ENCODE measurements at regions not wholly inside any gene's neighbourhood (a gene's known extent, or its start where the extent isn't known, plus 50 kb on each side); places are given as distances from the start of the nearest gene placed in this dataset.
A peak's percentile ranks its signal among the peaks of the same experiment; 100 is the strongest.
"Not testable (repeated sequence)": the region's sequence is repeated elsewhere in the genome, so short reads cannot be mapped to it uniquely, and the experiment has no call there.

- POLR2A ChIA-PET: no interaction called here
- no peak for DNase-seq
- no peak overlapping the region for H3K27ac Mint-ChIP-seq
- CTCF ChIA-PET: no interaction called here
- no peaks in the 10 kb centered on the region for H3K4me1 Mint-ChIP-seq
- H3K9me3 Mint-ChIP-seq: peaks cover 4% of the 10 kb centered on the region
- H3K4me3 Mint-ChIP-seq: no peak overlapping the region
- H3K27me3 Mint-ChIP-seq: peaks cover 9% of the 10 kb centered on the region
- H3K36me3 Mint-ChIP-seq (ENCODE audit: low read depth): no peaks in the 10 kb centered on the region
Observed at GRCh38 chr11:13150487-13150886, 127.1 kb upstream of the BMAL1 start.

GRCh38 chr11:13152264-13152663 lies 125.3 kb upstream of the BMAL1 start:
- Mint-ChIP-seq H3K27me3 (peaks cover 9% of the 10 kb centered on the region), H3K4me3 (no peak overlapping the region), H3K36me3 (ENCODE audit: low read depth) (no peaks in the 10 kb centered on the region), H3K9me3 (peaks cover 6% of the 10 kb centered on the region), H3K4me1 (peaks cover 8% of the 10 kb centered on the region), H3K27ac (no peak overlapping the region)
- CTCF ChIA-PET: interaction anchor here (0.7 kb wide), 1 partner anchor 218 kb away, joined by 3 read pairs; no protein-coding TSS in a partner anchor
- POLR2A ChIA-PET: no interaction called here
- DNase-seq: no peak

- no peak for DNase-seq
- no peaks in the 10 kb centered on the region for H3K36me3 Mint-ChIP-seq (ENCODE audit: low read depth)
- no peak overlapping the region for H3K27ac Mint-ChIP-seq
- no peak overlapping the region for H3K4me3 Mint-ChIP-seq
- POLR2A ChIA-PET: no interaction called here
- CTCF ChIA-PET: interaction anchor here (0.7 kb wide), 1 partner anchor 217 kb away, joined by 3 read pairs; no protein-coding TSS in a partner anchor
- H3K4me1 Mint-ChIP-seq: peaks cover 8% of the 10 kb centered on the region
- peaks cover 8% of the 10 kb centered on the region for H3K9me3 Mint-ChIP-seq
- H3K27me3 Mint-ChIP-seq: peaks cover 9% of the 10 kb centered on the region
Observed at GRCh38 chr11:13152736-13153541, 124.7 kb upstream of the BMAL1 start.

GRCh38 chr11:13154374-13154773 lies 123.2 kb upstream of the BMAL1 start:
- DNase-seq; POLR2A ChIA-PET; H3K27ac Mint-ChIP-seq; H3K9me3 Mint-ChIP-seq; H3K4me3 Mint-ChIP-seq; H3K36me3 Mint-ChIP-seq (ENCODE audit: low read depth); CTCF ChIA-PET; H3K4me1 Mint-ChIP-seq: not testable (repeated sequence)
- peaks cover 12% of the 10 kb centered on the region for H3K27me3 Mint-ChIP-seq

GRCh38 chr11:13160346-13160745 lies 117.2 kb upstream of the BMAL1 start:
- Mint-ChIP-seq H3K36me3 (ENCODE audit: low read depth) (no peaks in the 10 kb centered on the region), H3K9me3 (peaks cover 5% of the 10 kb centered on the region), H3K4me3 (no peak overlapping the region), H3K27me3 (peaks cover 5% of the 10 kb centered on the region), H3K27ac (no peak overlapping the region), H3K4me1 (peaks cover 8% of the 10 kb centered on the region)
- CTCF ChIA-PET: no interaction called here
- DNase-seq: no peak
- POLR2A ChIA-PET: no interaction called here

GRCh38 chr11:13160806-13161205 lies 116.8 kb upstream of the BMAL1 start:
- ChIA-PET POLR2A (no interaction called here), CTCF (no interaction called here)
- no peak overlapping the region for H3K4me3 Mint-ChIP-seq
- H3K36me3 Mint-ChIP-seq (ENCODE audit: low read depth): no peaks in the 10 kb centered on the region
- no peak for DNase-seq
- no peak overlapping the region for H3K27ac Mint-ChIP-seq
- peaks cover 5% of the 10 kb centered on the region for H3K27me3 Mint-ChIP-seq
- H3K9me3 Mint-ChIP-seq: peaks cover 5% of the 10 kb centered on the region
- H3K4me1 Mint-ChIP-seq: peaks cover 8% of the 10 kb centered on the region

- POLR2A ChIA-PET: no interaction called here
- CTCF ChIA-PET: no interaction called here
Observed at GRCh38 chr11:13163158-13163557, 114.4 kb upstream of the BMAL1 start.

GRCh38 chr11:13166036-13166435 lies 111.6 kb upstream of the BMAL1 start:
- ChIA-PET CTCF (no interaction called here), POLR2A (no interaction called here)
- Mint-ChIP-seq H3K27ac (no peak overlapping the region), H3K4me3 (no peak overlapping the region), H3K27me3 (peaks cover 4% of the 10 kb centered on the region), H3K9me3 (no peaks in the 10 kb centered on the region), H3K4me1 (no peaks in the 10 kb centered on the region), H3K36me3 (ENCODE audit: low read depth) (no peaks in the 10 kb centered on the region)
- DNase-seq: no peak

More at GRCh38 chr11:13163158-13163557, 114.4 kb upstream of the BMAL1 start:
- no peak for DNase-seq
- Mint-ChIP-seq H3K4me3 (no peak overlapping the region), H3K4me1 (no peaks in the 10 kb centered on the region), H3K36me3 (ENCODE audit: low read depth) (no peaks in the 10 kb centered on the region), H3K27me3 (peaks cover 7% of the 10 kb centered on the region), H3K9me3 (no peaks in the 10 kb centered on the region), H3K27ac (no peak overlapping the region)

GRCh38 chr11:13168271-13168670 lies 109.3 kb upstream of the BMAL1 start:
- Mint-ChIP-seq H3K27ac (no peak overlapping the region), H3K4me3 (no peak overlapping the region), H3K36me3 (ENCODE audit: low read depth) (no peaks in the 10 kb centered on the region), H3K9me3 (no peaks in the 10 kb centered on the region), H3K4me1 (no peaks in the 10 kb centered on the region), H3K27me3 (peaks cover 6% of the 10 kb centered on the region)
- POLR2A ChIA-PET: no interaction called here
- CTCF ChIA-PET: no interaction called here
- DNase-seq: no peak

GRCh38 chr11:13169709-13170108 lies 107.9 kb upstream of the BMAL1 start:
- no peak for DNase-seq
- Mint-ChIP-seq H3K27ac (no peak overlapping the region), H3K36me3 (ENCODE audit: low read depth) (no peaks in the 10 kb centered on the region), H3K4me3 (no peak overlapping the region), H3K9me3 (no peaks in the 10 kb centered on the region), H3K4me1 (no peaks in the 10 kb centered on the region), H3K27me3 (peaks cover 12% of the 10 kb centered on the region)
- ChIA-PET POLR2A (no interaction called here), CTCF (no interaction called here)

GRCh38 chr11:13174090-13174489 lies 103.5 kb upstream of the BMAL1 start:
- POLR2A ChIA-PET: no interaction called here

GRCh38 chr11:13183094-13183825 lies 94.3 kb upstream of the BMAL1 start:
- Mint-ChIP-seq H3K27ac (no peak overlapping the region), H3K4me1 (peaks cover 8% of the 10 kb centered on the region), H3K9me3 (peaks cover 6% of the 10 kb centered on the region), H3K4me3 (no peak overlapping the region), H3K27me3 (peaks cover 18% of the 10 kb centered on the region), H3K36me3 (ENCODE audit: low read depth) (peaks cover 3% of the 10 kb centered on the region)
- DNase-seq: peak; percentile 21
- ChIA-PET POLR2A (no interaction called here), CTCF (interaction anchor here (0.8 to 2.2 kb wide), 7 partner anchors 55 to 219 kb away, joined by 3 to 11 read pairs (median 6); no protein-coding TSS in a partner anchor)

More at GRCh38 chr11:13174090-13174489, 103.5 kb upstream of the BMAL1 start:
- Mint-ChIP-seq H3K36me3 (ENCODE audit: low read depth) (no peaks in the 10 kb centered on the region), H3K27ac (no peak overlapping the region), H3K4me1 (no peaks in the 10 kb centered on the region), H3K9me3 (no peaks in the 10 kb centered on the region), H3K27me3 (peaks cover 21% of the 10 kb centered on the region), H3K4me3 (no peak overlapping the region)
- DNase-seq: no peak
- CTCF ChIA-PET: no interaction called here

- no peak overlapping the region for H3K27ac Mint-ChIP-seq
- H3K27me3 Mint-ChIP-seq: peaks cover 22% of the 10 kb centered on the region
- ChIA-PET CTCF (interaction anchor here (0.6 to 2.2 kb wide), 10 partner anchors 26 to 284 kb away, joined by 3 to 11 read pairs (median 3); no protein-coding TSS in a partner anchor), POLR2A (no interaction called here)
- DNase-seq: no peak
- H3K4me1 Mint-ChIP-seq: peaks cover 8% of the 10 kb centered on the region
- peaks cover 3% of the 10 kb centered on the region for H3K36me3 Mint-ChIP-seq (ENCODE audit: low read depth)
- no peak overlapping the region for H3K4me3 Mint-ChIP-seq
- peaks cover 9% of the 10 kb centered on the region for H3K9me3 Mint-ChIP-seq
Observed at GRCh38 chr11:13183826-13184196, 93.8 kb upstream of the BMAL1 start.

Data from activated CD4-positive, alpha-beta memory T cell treated with anti-CD3 and anti-CD28 coated beads, Interleukin-2, amount 10 ng/mL, durations not matched to agents 7 days and 5 days (primary cell).